ENCODE measurements at regions not wholly inside any gene's neighbourhood (a gene's known extent, or its start where the extent isn't known, plus 50 kb on each side); places are given as distances from the start of the nearest gene placed in this dataset.

DNA sequence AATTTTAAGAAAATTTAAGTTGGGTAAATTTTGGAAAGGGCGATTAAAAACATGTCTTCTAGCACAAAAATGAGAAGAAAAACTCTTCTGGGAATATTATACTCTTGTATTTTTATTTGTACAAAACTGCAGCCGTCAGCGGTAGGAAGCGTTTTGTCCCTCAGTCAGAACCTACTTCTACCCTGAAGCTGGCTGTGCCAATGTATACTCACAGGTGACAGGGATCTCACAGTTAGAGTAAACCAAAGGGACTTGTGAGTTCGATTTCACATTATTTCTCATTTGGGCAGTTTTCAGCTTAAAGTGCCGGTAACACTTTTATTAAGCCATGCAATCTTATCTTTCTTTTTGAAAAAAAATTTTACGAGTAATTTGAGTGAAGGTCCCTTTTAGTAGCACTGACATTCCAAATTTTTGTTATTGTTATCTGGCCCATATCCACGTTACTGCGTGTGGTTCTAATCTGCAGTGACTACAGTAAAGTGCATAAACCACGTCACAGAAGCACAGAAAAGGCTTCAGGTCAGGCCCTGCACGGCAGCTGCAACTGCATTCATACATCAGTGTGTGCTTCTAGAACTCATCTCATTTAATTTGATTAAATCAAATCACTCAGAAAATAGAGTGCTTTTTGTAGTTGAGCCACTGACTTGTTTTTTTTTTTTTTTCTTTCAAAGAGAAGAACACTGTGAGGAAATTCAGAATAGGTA lies 387.3 kb downstream of the LIG4 start:
- Mint-ChIP-seq H3K4me1 (peaks cover 7 to 10% of the 10 kb centered on the region in 2 experiments), H3K9me3 (no peaks in the 10 kb centered on the region), H3K4me3 (no peak overlapping the region), H3K36me3 (ENCODE audit: insufficient read depth in 1 of 3, low read depth in 3 of 3) (no peaks in the 10 kb centered on the region), H3K27ac (no peak overlapping the region; a peak in 1 of 7 replicates), H3K27me3 (ENCODE audit: low read depth) (no peaks in the 10 kb centered on the region)
- Histone ChIP-seq H2BK120ac (ENCODE audit: low read depth, low read length, poor library complexity, severe bottlenecking) (no peak overlapping the region), H3K23ac (ENCODE audit: insufficient read length, low read depth, low read length) (no peak overlapping the region), H3K79me2 (ENCODE audit: insufficient read depth, low read length) (no peaks in the 10 kb centered on the region), H2BK5ac (ENCODE audit: insufficient read length, low read length) (no peak overlapping the region), H3T11ph (ENCODE audit: low read length) (no peak overlapping the region), H3K18ac (ENCODE audit: insufficient read length, low read depth, low read length) (no peak overlapping the region), H2BK15ac (ENCODE audit: low read depth, low read length) (no peak overlapping the region), H2AK5ac (ENCODE audit: insufficient read length, low read length) (no peak overlapping the region), H4K20me1 (ENCODE audit: control insufficient read depth, insufficient read depth, insufficient read length) (no peaks in the 10 kb centered on the region), H2BK12ac (ENCODE audit: insufficient read length, low read depth, low read length) (no peak overlapping the region), H3K79me1 (ENCODE audit: insufficient read depth, low read depth, low read length, poor library complexity, severe bottlenecking) (no peaks in the 10 kb centered on the region), H3K4ac (ENCODE audit: low read depth, low read length) (no peak overlapping the region), H3K56ac (ENCODE audit: insufficient read length, low read depth, low read length) (no peak overlapping the region), H3K27ac (ENCODE audit: insufficient read length, low read depth, low read length) (no peak overlapping the region), H4K91ac (ENCODE audit: insufficient read length, low read depth, low read length) (no peak overlapping the region), H4K8ac (replicated peaks; ENCODE audit: insufficient read length, low read depth, low read length) (no peak overlapping the region), H3K9ac (ENCODE audit: extremely low read depth, insufficient read length, low read length) (no peak overlapping the region), H2AFZ (ENCODE audit: low read length) (no peak overlapping the region), H3K14ac (ENCODE audit: insufficient read depth, low read length) (no peak overlapping the region), H2BK20ac (ENCODE audit: low read depth, low read length, poor library complexity, severe bottlenecking) (no peak overlapping the region), H3K27me3 (ENCODE audit: insufficient read depth, low read length) (no peaks in the 10 kb centered on the region), H4K5ac (ENCODE audit: insufficient read length, low read depth, low read length) (no peak overlapping the region), H3K9me3 (ENCODE audit: control insufficient read depth, low read depth, low read length) (no peaks in the 10 kb centered on the region), H3K4me1 (ENCODE audit: insufficient read depth, low read length) (peaks cover 2% of the 10 kb centered on the region; the same call in 1 of the 2 replicates), H3K23me2 (ENCODE audit: insufficient read length, low read depth, low read length, poor library complexity, severe bottlenecking) (no peaks in the 10 kb centered on the region), H3K4me2 (ENCODE audit: insufficient read depth, insufficient read length, low read length) (no peak overlapping the region)
- WGBS (ENCODE audit: extremely low coverage, insufficient read length, low lambda C conversion rate) = 100% methylated on average over 1 of the region's 11 CpGs
- no peak for TF ChIP-seq CTCF (conservative IDR thresholded peaks at IDR 0.05)
- no peak for DNase-seq

Data from H9 (cell line).